HG02981 (cell line): ENCODE measurements at regions not wholly inside any gene's neighbourhood (a gene's known extent, or its start where the extent isn't known, plus 50 kb on each side); places are given as distances from the start of the nearest gene placed in this dataset.

Experiments used
- ATAC-seq: cut with Tn5 transposase; IDR thresholded peaks from one replicate; pipeline ENCODE4 v1.9.1; 2021; ENCODE audit warnings: mild to moderate bottlenecking, moderate library complexity; ENCODE audit not compliant: unreplicated experiment

GRCh38 chr9:17967731-17968130 lies 388.9 kb downstream of the SH3GL2 start:
- no peak for ATAC-seq

- ATAC-seq: no peak
Observed at GRCh38 chr9:17969232-17969631, 390.4 kb downstream of the SH3GL2 start.

DNA sequence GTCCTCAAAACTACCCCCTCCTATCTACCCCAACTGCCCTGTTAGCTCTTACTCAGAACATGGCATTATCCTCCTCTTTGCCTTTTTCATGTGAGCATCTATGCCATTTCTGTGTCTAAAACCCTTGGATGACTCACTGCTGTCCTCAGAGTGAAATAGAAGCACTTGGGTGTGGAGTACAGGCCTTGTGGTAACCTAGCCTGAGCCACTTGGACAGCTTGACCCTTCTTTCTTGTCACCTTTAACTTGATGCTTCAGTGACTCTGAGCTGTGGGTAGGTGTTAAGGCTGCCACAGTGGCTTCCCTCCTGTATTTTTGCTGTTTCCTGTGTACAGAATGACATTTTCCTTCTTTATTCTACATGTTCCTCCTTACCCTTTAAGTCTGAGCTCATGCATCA lies 391.4 kb downstream of the SH3GL2 start:
- no peak for ATAC-seq

DNA sequence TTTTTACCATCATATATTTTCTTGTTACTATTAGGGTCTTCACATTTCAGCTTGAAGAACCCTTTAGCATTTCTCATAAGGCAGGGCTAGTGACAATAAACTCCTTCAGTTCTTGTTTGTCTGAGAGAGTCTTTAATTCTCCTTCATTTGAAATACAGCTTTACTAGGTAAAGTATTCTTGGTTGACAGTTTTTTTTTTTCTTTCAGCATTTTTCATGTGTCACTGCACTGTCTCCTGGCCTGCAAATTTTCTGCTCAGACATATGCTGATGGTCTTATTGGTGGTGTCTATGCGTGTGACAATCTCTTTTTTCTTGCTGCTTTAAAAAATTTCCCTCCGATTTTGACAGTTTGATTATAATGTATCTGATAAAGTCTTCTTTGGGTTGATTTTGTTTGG lies 399.9 kb downstream of the SH3GL2 start:
- ATAC-seq: no peak

GRCh38 chr9:17986595-17986994 lies 407.7 kb downstream of the SH3GL2 start:
- ATAC-seq: no peak

GRCh38 chr9:17987189-17987588 lies 408.3 kb downstream of the SH3GL2 start:
- ATAC-seq: no peak

- ATAC-seq: no peak
Observed at GRCh38 chr9:17988489-17988888, 409.6 kb downstream of the SH3GL2 start.

- no peak for ATAC-seq
Observed at GRCh38 chr9:17990602-17991001, 411.7 kb downstream of the SH3GL2 start.

GRCh38 chr9:17993024-17993423 lies 414.2 kb downstream of the SH3GL2 start:
- ATAC-seq: no peak

GRCh38 chr9:17994695-17995425 lies 416.0 kb downstream of the SH3GL2 start:
- no peak for ATAC-seq

- ATAC-seq: no peak
Observed at GRCh38 chr9:17996728-17997127, 417.9 kb downstream of the SH3GL2 start.

DNA sequence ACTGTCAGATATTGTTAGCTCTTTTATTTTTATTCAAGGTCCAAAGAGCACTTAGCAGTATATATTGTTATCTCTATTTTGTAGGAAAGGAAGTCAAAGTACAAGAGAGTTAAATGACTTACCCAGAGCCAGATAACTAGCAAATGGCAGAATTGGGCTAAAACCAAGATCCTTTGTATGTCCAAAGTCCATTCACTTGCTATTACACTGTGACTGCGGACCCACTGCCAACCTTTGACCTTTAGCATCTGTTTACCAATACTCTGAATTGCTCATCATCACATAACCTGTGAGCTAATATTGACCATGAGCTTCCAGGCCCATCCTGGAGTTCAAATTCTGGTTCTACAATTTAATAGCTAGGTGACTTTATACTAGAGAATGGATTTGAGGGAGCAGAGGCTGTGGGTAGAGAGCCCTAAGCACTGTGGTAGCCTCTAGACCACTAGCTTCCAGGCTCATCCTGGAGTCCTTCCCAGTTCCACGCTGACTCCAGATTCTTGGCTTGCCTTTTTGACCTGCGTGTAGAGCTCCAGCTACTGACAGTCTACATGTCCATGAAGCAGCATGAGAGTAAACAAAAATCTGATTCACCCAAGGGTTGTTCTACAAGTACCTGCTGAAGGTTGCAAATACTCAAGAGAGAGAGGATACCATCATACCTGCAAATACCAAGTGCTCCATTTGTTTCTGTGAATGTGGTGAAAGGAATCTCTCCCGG lies 424.0 kb downstream of the SH3GL2 start:
- no peak for ATAC-seq

GRCh38 chr9:18006591-18006990 lies 427.7 kb downstream of the SH3GL2 start:
- no peak for ATAC-seq

- ATAC-seq: no peak
Observed at GRCh38 chr9:18007621-18008020, 428.8 kb downstream of the SH3GL2 start.

DNA sequence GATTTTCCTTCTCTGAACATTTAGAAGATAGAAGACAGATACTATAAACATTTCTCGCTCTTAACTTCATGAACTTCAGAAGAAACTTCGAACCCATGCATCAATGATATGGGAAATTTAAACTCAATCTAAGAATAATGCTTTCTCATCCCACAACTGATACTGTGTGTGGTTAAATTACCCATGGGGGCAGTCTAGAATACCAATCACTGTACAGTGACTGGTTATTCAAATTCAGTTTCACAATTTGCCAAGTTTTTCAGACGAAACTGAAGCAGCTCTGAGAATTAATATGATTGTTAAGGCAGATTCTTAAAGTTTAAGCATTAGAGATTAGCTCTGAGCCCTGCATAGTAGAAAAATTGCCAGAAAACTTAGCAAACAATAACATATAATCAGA lies 431.0 kb downstream of the SH3GL2 start:
- no peak for ATAC-seq

DNA sequence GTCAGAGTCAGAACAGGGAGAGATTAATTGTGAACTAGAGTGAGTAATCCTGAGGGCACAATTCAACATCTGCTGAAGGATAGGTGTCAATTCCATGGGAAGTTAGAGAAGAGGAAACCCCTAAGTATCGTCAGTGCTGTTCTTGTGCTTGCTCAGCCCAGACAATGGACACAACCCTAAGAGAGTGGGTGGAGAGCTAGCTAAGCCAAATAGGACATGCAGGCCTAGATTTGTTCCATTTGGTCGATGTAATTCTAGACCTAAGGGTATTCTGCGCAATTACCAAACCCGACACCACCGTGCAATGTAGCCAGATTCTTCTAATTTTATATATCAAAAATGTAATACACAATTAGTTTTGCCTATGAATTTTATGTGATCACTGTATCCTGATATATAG lies 431.6 kb downstream of the SH3GL2 start:
- no peak for ATAC-seq

- ATAC-seq: no peak
Observed at GRCh38 chr9:18012170-18012569, 433.3 kb downstream of the SH3GL2 start.

DNA sequence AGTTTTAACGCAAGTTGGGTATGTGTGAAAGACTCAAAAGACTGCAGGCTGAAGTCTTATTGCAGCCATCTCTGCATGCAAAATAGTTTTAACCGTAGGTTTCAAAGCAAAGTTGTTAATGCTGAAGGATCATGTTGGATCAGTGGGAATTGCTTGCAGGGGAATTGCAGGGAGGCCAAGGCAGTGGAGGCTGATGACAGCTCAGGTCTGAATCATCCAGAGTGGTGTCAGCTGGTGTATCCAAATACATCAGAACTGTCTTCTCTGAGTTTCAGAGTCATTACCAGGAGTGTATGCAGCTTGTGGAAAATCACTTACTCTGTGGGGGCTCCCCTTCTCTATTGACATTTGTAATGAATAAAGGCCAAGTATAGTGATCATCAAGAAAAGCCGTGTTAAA lies 435.7 kb downstream of the SH3GL2 start:
- ATAC-seq: no peak

DNA sequence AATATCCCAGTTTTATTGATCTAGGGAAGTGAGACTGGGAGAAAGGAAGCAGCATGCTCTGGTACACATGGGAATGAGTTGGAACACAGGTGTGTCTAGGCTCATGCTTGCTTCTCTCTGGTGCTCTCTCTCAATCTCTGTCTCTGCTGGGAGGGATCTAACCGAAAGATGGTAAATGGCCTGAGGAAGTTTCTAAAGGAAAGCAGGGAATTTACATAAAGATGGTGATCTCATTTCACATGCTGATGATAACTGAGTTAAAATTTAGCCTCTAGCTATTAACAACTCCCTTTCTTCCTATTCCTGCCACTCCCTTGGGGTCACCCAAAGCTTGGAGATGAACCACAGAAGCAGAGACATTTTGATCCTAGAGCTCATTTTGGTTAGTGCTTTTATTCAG lies 436.2 kb downstream of the SH3GL2 start:
- no peak for ATAC-seq

DNA sequence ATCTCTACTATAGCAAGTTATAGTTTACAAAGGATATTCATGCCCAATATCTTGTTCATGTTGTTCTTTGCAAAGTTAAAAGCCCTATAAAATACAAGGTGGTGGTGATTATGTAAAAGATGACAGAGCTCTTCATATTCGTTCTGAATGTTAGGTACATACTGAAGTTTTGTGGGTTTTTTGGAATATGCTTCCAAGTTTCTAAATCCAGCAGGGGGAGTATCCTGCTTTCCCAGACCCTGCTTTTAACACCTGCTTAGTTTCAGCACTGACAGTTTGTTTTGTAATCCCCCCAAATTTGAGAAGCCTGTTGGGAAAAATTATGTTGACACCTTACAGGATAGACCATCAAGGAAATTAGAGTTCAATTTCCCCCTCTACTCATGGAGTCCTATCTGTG lies 438.3 kb downstream of the SH3GL2 start:
- no peak for ATAC-seq

- no peak for ATAC-seq
Observed at GRCh38 chr9:18018221-18018620, 439.4 kb downstream of the SH3GL2 start.

DNA sequence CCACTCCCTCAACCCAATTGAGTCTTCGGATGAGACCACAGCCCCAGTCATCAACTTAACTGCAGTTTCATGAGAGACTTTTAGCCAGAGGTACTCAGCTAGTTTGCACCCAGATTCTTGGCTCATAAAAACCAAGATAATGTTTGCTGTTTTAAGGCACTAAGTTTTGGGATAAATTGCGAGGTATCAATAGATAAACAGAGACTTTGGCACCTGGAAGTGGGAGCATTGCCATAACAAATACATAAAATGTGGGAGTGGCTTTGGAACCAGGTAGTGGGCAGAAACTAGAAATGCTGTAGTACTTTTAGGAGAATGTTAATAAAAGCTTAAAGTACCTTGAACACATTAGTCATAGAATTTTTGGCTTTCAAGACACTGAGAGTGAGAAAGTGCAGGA lies 439.8 kb downstream of the SH3GL2 start:
- ATAC-seq: no peak
